Ecto neural progenitor cell (in vitro differentiated cells): ENCODE measurements at regions not wholly inside any gene's neighbourhood (a gene's known extent, or its start where the extent isn't known, plus 50 kb on each side); places are given as distances from the start of the nearest gene placed in this dataset.

Source experiments
- DNase-seq: peaks from one replicate; pipeline ENCODE4 v3.0.0-alpha.2; 2018; ENCODE audit warnings: low spot score

GRCh38 chr13:40302351-40302750, 364.1 kb downstream of the FOXO1 start:
- DNase-seq: no peak

- DNase-seq: no peak
Measured at GRCh38 chr13:40304391-40304790, 362.1 kb downstream of the FOXO1 start.

- no peak for DNase-seq
Measured at GRCh38 chr13:40306817-40307216, 359.6 kb downstream of the FOXO1 start.

GRCh38 chr13:40309881-40310280, 356.6 kb downstream of the FOXO1 start:
- no peak for DNase-seq

- DNase-seq: no peak
Measured at GRCh38 chr13:40311356-40312101, 354.9 kb downstream of the FOXO1 start.

GRCh38 chr13:40313269-40314200, 352.9 kb downstream of the FOXO1 start:
- DNase-seq: no peak

GRCh38 chr13:40315416-40316064, 350.9 kb downstream of the FOXO1 start:
- DNase-seq: no peak

GRCh38 chr13:40316301-40316700, 350.1 kb downstream of the FOXO1 start:
- no peak for DNase-seq

- no peak for DNase-seq
Measured at GRCh38 chr13:40317980-40318327, 348.5 kb downstream of the FOXO1 start.

- DNase-seq: no peak
Measured at GRCh38 chr13:40318366-40318765, 348.1 kb downstream of the FOXO1 start.

- no peak for DNase-seq
Measured at GRCh38 chr13:40319699-40320579, 346.5 kb downstream of the FOXO1 start.

- no peak for DNase-seq
Measured at GRCh38 chr13:40328091-40328490, 338.4 kb downstream of the FOXO1 start.

- DNase-seq: no peak
Measured at GRCh38 chr13:40329781-40330485, 336.5 kb downstream of the FOXO1 start.

GRCh38 chr13:40330950-40331349, 335.5 kb downstream of the FOXO1 start:
- no peak for DNase-seq

- no peak for DNase-seq
Measured at GRCh38 chr13:40331802-40332201, 334.6 kb downstream of the FOXO1 start.

- DNase-seq: no peak
Measured at GRCh38 chr13:40333226-40333625, 333.2 kb downstream of the FOXO1 start.

- DNase-seq: no peak
Measured at GRCh38 chr13:40334031-40334430, 332.4 kb downstream of the FOXO1 start.

GRCh38 chr13:40334616-40335015, 331.8 kb downstream of the FOXO1 start:
- no peak for DNase-seq

- no peak for DNase-seq
Measured at GRCh38 chr13:40336228-40337221, 329.9 kb downstream of the FOXO1 start.

GRCh38 chr13:40337651-40338050, 328.8 kb downstream of the FOXO1 start:
- no peak for DNase-seq
